ENCODE measurements at regions not wholly inside any gene's neighbourhood (a gene's known extent, or its start where the extent isn't known, plus 50 kb on each side); places are given as distances from the start of the nearest gene placed in this dataset.

DNA sequence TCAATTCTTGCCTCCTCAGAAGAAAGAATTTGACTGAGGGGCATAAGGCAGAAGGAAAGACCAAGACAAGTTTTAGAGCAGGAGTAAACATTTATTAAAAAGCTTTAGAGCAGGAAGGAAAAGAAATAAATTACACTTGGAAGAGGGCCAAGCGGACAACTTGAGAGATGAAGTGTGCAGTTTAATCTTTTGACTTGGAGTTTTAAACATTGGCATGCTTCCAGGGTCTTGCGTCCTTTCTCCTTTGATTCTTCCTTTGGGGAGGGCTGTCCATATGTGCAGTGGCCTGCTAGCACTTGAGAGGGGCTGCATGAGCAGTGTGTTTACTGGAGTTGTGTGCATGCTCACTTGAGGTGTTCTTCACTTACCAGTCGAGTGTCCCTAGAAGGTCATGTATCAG is 275.8 kb upstream of the IL1RAPL1 start:
- WGBS (ENCODE audit: insufficient coverage) = 75% methylated on average over 2 of the region's 3 CpGs
- no peak overlapping the region for H3K9ac ChIP-seq (ENCODE audit: low read length)

DNA sequence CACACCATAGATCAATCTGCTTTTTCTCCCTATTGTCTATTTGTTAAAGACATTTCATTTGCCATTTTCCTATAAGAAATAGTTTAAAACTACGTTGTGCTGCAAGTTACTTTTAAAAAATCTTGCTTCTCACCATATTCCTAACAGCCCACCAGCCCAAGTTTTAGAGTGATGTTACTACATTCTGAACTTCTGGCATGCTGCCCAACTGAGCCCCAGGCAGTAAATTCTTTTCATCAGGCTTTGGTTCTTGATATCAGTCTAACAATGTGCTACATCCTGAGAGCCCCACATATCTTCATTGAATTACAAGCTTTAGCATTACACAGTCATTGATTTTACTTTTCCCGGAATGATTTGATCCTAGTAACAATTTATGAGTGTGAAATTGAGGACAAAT is 283.8 kb upstream of the IL1RAPL1 start:
- 40% methylated on average over 1 of the region's 2 CpGs for WGBS (ENCODE audit: insufficient coverage)
- Mint-ChIP-seq H3K9me3 (ENCODE audit: insufficient read depth) (no peaks in the 10 kb centered on the region), H3K27me3 (no peaks in the 10 kb centered on the region), H3K4me1 (no peaks in the 10 kb centered on the region), H3K4me3 (no peak overlapping the region), H3K27ac (no peak overlapping the region)
- Histone ChIP-seq H3K9me3 (ENCODE audit: control extremely low read depth in 1 of 3, control insufficient read depth in 2 of 3, insufficient read depth in 1 of 3, low read length in 2 of 3) (peaks cover 0 to 3% (median 0%) of the 10 kb centered on the region in 3 donors), H3K4me1 (ENCODE audit: control insufficient read depth in 2 of 2, insufficient read depth in 2 of 2, low read length in 2 of 2) (no peaks in the 10 kb centered on the region), H2AFZ (ENCODE audit: insufficient read depth, low read depth, low read length, poor library complexity, severe bottlenecking) (no peak overlapping the region), H3K4me3 (ENCODE audit: control extremely low read depth in 1 of 5, extremely low read depth in 1 of 5, insufficient read depth in 1 of 5, low read depth in 2 of 5, low read length in 4 of 5) (no peak overlapping the region), H3K27me3 (replicated peaks in 1 of 4; ENCODE audit: control extremely low read depth in 1 of 4, control insufficient read depth in 3 of 4, insufficient read depth in 4 of 4, low read length in 3 of 4) (no peaks in the 10 kb centered on the region), H3K36me3 (replicated peaks in 1 of 2; ENCODE audit: control extremely low read depth in 1 of 2, control insufficient read depth in 1 of 2, extremely low read depth in 1 of 2, insufficient read depth in 2 of 2, low read length in 1 of 2) (no peaks in the 10 kb centered on the region), H3K9ac (ENCODE audit: low read length) (no peak overlapping the region), H4K20me1 (ENCODE audit: control insufficient read depth, insufficient read depth, low read length, poor library complexity, severe bottlenecking) (no peaks in the 10 kb centered on the region), H3K79me2 (ENCODE audit: control insufficient read depth, insufficient read depth, low read length) (no peaks in the 10 kb centered on the region), H3K27ac (ENCODE audit: low read length in 2 of 2) (no peak overlapping the region), H3K4me2 (replicated peaks; ENCODE audit: low read depth, low read length, poor library complexity, severe bottlenecking) (no peak overlapping the region)
- intact Hi-C loops (cut with micrococcal nuclease) = no loop called here
- ChIA-PET CTCF (no interaction called here), POLR2A (no interaction called here)
- ATAC-seq (ENCODE audit: low read depth) = no peak
- DNase-seq = no peak
- no peak for TF ChIP-seq EZH2 (IDR thresholded peaks at IDR 0.05; ENCODE audit: borderline replicate concordance, insufficient read depth, low read depth, low read length, poor library complexity, severe bottlenecking)
- TF ChIP-seq, protein P1, sequence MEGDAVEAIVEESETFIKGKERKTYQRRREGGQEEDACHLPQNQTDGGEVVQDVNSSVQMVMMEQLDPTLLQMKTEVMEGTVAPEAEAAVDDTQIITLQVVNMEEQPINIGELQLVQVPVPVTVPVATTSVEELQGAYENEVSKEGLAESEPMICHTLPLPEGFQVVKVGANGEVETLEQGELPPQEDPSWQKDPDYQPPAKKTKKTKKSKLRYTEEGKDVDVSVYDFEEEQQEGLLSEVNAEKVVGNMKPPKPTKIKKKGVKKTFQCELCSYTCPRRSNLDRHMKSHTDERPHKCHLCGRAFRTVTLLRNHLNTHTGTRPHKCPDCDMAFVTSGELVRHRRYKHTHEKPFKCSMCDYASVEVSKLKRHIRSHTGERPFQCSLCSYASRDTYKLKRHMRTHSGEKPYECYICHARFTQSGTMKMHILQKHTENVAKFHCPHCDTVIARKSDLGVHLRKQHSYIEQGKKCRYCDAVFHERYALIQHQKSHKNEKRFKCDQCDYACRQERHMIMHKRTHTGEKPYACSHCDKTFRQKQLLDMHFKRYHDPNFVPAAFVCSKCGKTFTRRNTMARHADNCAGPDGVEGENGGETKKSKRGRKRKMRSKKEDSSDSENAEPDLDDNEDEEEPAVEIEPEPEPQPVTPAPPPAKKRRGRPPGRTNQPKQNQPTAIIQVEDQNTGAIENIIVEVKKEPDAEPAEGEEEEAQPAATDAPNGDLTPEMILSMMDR (IDR thresholded peaks at IDR 0.05) = no peak

More for the DNA sequence above, 275.8 kb upstream of the IL1RAPL1 start:
- DNase-seq (no peak), ATAC-seq (ENCODE audit: low read depth) (no peak)
- intact Hi-C loops (cut with micrococcal nuclease) = no loop called here
- Histone ChIP-seq H4K20me1 (ENCODE audit: control insufficient read depth, insufficient read depth, low read length, poor library complexity, severe bottlenecking) (no peaks in the 10 kb centered on the region), H2AFZ (ENCODE audit: insufficient read depth, low read depth, low read length, poor library complexity, severe bottlenecking) (no peak overlapping the region), H3K4me1 (ENCODE audit: control insufficient read depth in 2 of 2, insufficient read depth in 2 of 2, low read length in 2 of 2) (no peaks in the 10 kb centered on the region), H3K79me2 (ENCODE audit: control insufficient read depth, insufficient read depth, low read length) (no peaks in the 10 kb centered on the region), H3K4me2 (replicated peaks; ENCODE audit: low read depth, low read length, poor library complexity, severe bottlenecking) (no peak overlapping the region), H3K9me3 (ENCODE audit: control extremely low read depth in 1 of 3, control insufficient read depth in 2 of 3, insufficient read depth in 1 of 3, low read length in 2 of 3) (peaks cover 0 to 13% (median 0%) of the 10 kb centered on the region in 3 donors), H3K27me3 (replicated peaks in 1 of 4; ENCODE audit: control extremely low read depth in 1 of 4, control insufficient read depth in 3 of 4, insufficient read depth in 4 of 4, low read length in 3 of 4) (no peaks in the 10 kb centered on the region), H3K36me3 (replicated peaks in 1 of 2; ENCODE audit: control extremely low read depth in 1 of 2, control insufficient read depth in 1 of 2, extremely low read depth in 1 of 2, insufficient read depth in 2 of 2, low read length in 1 of 2) (no peaks in the 10 kb centered on the region), H3K4me3 (ENCODE audit: control extremely low read depth in 1 of 5, extremely low read depth in 1 of 5, insufficient read depth in 1 of 5, low read depth in 2 of 5, low read length in 4 of 5) (no peak overlapping the region), H3K27ac (ENCODE audit: low read length in 2 of 2) (no peak overlapping the region)
- no peak for TF ChIP-seq EZH2 (IDR thresholded peaks at IDR 0.05; ENCODE audit: borderline replicate concordance, insufficient read depth, low read depth, low read length, poor library complexity, severe bottlenecking)
- TF ChIP-seq, protein P1 (IDR thresholded peaks at IDR 0.05) = no peak
- ChIA-PET POLR2A (no interaction called here), CTCF (no interaction called here)
- H3K27ac Mint-ChIP-seq = no peak overlapping the region
- H3K4me3 Mint-ChIP-seq = no peak overlapping the region
- H3K27me3 Mint-ChIP-seq = no peaks in the 10 kb centered on the region
- H3K9me3 Mint-ChIP-seq (ENCODE audit: insufficient read depth) = no peaks in the 10 kb centered on the region
- H3K4me1 Mint-ChIP-seq = no peaks in the 10 kb centered on the region
